HG03439 (cell line): ENCODE measurements at regions not wholly inside any gene's neighbourhood (a gene's known extent, or its start where the extent isn't known, plus 50 kb on each side); places are given as distances from the start of the nearest gene placed in this dataset.

Experiments used
- ATAC-seq: cut with Tn5 transposase; IDR thresholded peaks from one replicate; pipeline ENCODE4 v1.9.1; 2021; ENCODE audit warnings: mild to moderate bottlenecking, moderate library complexity; ENCODE audit not compliant: unreplicated experiment

GRCh38 chr11:128269466-128269865 lies 317.9 kb downstream of the ETS1 start:
- ATAC-seq = no peak

GRCh38 chr11:128266893-128267292 lies 320.5 kb downstream of the ETS1 start:
- ATAC-seq = no peak

GRCh38 chr11:128262463-128263345 lies 324.7 kb downstream of the ETS1 start:
- ATAC-seq = no peak

GRCh38 chr11:128261011-128261421 lies 326.3 kb downstream of the ETS1 start:
- no peak for ATAC-seq

GRCh38 chr11:128260398-128260797 lies 327.0 kb downstream of the ETS1 start:
- ATAC-seq = no peak

GRCh38 chr11:128259816-128260215 lies 327.5 kb downstream of the ETS1 start:
- no peak for ATAC-seq

- no peak for ATAC-seq
Measured at GRCh38 chr11:128254941-128255340, 332.4 kb downstream of the ETS1 start.

GRCh38 chr11:128251140-128251539 lies 336.2 kb downstream of the ETS1 start:
- no peak for ATAC-seq

- ATAC-seq = no peak
Measured at GRCh38 chr11:128250482-128250881, 336.9 kb downstream of the ETS1 start.

- no peak for ATAC-seq
Measured at GRCh38 chr11:128246810-128247594, 340.4 kb downstream of the ETS1 start.

- no peak for ATAC-seq
Measured at GRCh38 chr11:128246364-128246801, 341.0 kb downstream of the ETS1 start.

GRCh38 chr11:128244871-128245270 lies 342.5 kb downstream of the ETS1 start:
- no peak for ATAC-seq

- ATAC-seq = no peak
Measured at GRCh38 chr11:128242451-128242850, 344.9 kb downstream of the ETS1 start.

- no peak for ATAC-seq
Measured at GRCh38 chr11:128240546-128240945, 346.8 kb downstream of the ETS1 start.

- ATAC-seq = no peak
Measured at GRCh38 chr11:128239306-128239705, 348.1 kb downstream of the ETS1 start.

- no peak for ATAC-seq
Measured at GRCh38 chr11:128238521-128239265, 348.7 kb downstream of the ETS1 start.

- no peak for ATAC-seq
Measured at GRCh38 chr11:128236506-128237498, 350.6 kb downstream of the ETS1 start.

- ATAC-seq = no peak
Measured at GRCh38 chr11:128235958-128236357, 351.4 kb downstream of the ETS1 start.

GRCh38 chr11:128235426-128235825 lies 351.9 kb downstream of the ETS1 start:
- no peak for ATAC-seq

GRCh38 chr11:128234143-128234542 lies 353.2 kb downstream of the ETS1 start:
- no peak for ATAC-seq
